GM19468 (cell line): ENCODE measurements at regions not wholly inside any gene's neighbourhood (a gene's known extent, or its start where the extent isn't known, plus 50 kb on each side); places are given as distances from the start of the nearest gene placed in this dataset.

Source experiments
- ATAC-seq: cut with Tn5 transposase; IDR thresholded peaks from one replicate; pipeline ENCODE4 v1.9.1; 2021; ENCODE audit warnings: mild to moderate bottlenecking, moderate library complexity, moderate number of reproducible peaks; ENCODE audit not compliant: unreplicated experiment; ENCODE audit errors: extremely low read depth

DNA sequence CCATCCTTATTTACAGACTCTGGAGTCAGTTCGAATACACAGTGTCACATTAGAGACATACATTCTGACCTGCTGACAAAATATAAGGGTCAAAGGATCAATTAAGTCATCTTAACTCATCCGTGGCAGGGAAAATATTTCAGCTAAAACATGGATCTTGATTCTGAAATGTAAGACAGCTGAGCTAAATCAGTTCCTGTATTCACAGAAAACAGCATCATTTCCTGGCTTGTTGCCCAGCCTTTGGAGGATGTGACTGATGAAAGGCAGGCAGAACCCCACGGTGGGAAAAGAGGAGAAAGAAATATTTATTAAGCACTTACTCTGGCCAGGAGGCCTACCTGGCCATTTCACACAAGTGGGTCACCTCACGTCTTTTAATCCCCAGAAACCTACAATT lies 101.9 kb downstream of the GAS2L3 start:
- ATAC-seq: no peak

DNA sequence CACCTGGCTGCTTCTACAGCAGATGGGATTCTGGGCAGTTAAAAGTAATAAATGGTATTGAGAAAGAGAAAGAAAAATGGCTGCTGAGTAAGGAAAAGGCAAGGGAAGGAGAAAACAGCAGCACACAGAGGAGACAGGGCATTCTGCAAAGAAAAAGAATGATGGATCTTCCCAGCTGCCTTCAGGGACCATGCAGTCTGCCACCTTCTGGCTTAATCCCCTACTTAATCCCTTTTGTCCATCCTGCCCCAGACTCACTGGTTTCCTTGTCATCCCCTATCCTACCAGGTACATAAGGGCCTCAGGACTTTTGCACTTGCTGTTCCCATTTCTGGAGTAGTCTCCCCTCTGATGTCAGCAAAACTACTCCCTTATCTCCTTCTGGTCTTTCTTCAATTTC lies 107.6 kb downstream of the GAS2L3 start:
- no peak for ATAC-seq

DNA sequence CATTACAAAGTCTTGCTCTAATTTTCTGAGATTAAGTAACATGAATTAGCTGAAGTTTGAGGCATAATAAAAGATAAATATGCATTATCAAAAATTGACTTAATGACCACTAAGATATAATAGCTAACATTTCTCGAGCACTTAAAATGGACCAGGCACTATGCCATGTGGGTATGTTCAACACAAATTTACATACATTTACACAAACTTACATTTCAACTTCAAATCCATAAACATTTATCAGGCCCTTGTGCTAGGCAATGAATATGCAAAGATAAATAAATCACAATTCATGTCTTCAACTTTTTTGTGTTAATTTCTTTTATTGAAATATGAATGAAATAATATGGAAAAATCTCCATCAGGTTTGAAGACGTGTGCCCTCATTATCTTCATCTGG lies 108.7 kb downstream of the GAS2L3 start:
- ATAC-seq: no peak

DNA sequence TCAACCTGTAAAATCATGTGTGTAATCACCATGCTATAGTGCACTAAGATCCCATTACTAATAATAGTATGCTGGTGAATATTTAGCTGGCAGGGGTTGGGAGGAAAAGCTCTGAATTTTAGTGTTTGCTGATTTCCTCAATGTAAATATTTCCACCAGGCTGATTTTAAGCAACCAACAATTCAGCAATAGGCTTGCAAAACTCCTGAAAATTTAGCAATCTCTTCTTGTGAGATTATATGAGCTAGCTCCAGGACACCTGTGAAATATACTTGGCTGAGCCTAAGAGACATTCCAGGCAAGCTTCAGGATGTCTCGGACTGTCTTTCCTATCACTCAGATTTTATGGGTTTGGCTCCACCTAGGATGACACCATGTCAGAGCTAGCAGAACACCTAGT lies 106.9 kb upstream of the ANO4 start:
- ATAC-seq: no peak

DNA sequence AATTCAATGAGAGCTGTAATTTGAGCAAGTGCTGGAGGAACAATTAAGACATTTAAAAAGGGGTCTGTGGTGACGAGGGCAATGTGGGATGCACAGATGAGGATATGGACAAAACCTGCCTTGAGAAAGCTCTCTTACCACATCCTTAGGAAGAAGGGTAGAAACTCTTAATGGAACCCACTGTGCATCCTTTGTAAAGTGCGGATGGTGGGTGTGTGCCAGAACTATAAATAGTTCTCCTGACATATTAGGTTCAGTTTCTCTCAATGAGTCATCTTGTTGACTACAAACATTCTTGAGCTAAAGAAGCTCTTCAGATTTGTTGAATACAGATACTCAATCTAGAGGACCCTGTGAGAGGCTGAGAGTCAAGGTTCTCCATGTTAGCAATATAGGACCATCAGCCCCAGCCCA lies 106.1 kb upstream of the ANO4 start:
- no peak for ATAC-seq

DNA sequence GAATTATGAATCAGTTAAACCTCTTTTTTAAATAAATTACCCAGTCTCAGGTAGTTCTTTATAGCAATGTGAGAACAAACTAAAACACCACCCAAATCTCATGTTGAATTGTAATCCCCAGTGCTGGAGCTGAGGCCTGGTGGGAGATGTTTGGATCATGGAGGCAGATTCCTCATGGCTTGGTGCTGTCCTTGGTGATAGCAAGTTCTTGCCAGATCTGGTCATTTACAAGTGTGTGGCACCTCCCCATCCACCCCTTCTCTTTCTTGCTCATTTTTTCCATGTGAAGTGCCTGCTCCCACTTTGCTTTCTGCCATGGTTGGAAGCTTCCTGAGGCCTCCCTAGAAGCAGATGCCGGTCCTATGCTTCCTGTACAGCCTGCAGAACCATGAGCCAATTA lies 102.1 kb upstream of the ANO4 start:
- no peak for ATAC-seq

DNA sequence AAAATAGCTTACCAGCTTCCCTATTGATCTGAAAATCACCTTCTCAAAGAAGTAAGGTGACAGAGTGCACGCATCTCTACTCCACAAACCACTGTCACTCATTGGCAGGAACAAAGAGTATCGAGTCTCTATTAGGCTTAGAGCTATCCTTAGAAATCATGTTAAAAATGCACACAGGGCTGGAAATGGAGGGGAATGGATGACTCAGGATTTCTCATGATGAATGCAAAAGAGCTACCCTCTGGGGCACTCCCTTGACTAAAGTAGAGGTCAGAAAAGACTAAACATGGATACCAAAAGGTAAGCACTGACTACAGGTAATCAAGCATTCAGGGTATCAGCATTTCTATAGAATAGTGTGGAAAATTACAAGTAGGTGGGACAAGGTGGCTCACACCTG lies 96.1 kb upstream of the ANO4 start:
- no peak for ATAC-seq

DNA sequence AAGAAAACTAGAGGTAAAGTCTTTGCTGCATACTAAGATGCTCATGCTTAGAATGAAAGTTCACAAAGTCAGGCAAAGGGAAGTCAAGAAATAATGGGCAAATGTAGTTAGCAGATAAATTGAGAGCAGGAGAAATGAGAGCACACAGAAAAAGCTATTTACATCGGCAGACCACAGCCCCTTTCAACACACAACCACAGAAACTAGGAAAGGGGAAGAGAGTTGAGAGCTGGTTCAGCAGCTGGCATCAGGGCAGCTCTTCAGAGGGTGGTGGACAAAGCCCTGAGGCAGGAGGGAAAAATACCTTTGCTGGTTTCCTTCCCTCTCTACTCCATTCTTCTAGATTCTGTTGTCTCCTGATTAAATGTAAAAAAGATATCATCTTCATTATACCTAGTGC lies 95.4 kb upstream of the ANO4 start:
- ATAC-seq: peak; percentile 69

DNA sequence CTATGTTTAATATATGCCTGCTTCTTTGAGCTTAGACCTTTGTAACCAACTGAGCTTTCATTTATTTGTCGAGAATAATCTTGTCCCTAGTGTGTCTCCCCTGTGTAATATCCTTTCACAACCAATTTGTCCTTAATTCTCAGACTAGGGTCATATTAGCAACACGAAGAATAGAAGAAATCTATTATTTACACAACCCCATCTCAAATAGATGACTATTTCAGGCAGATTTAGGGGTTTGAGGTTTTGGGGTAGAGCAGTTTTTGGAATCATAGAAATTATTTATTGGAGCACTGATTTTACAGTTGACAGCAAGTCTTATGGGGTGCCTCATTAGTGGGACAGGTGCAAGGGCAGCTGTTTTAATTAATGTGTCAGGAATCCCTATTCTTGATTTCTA lies 91.2 kb upstream of the ANO4 start:
- ATAC-seq: no peak

DNA sequence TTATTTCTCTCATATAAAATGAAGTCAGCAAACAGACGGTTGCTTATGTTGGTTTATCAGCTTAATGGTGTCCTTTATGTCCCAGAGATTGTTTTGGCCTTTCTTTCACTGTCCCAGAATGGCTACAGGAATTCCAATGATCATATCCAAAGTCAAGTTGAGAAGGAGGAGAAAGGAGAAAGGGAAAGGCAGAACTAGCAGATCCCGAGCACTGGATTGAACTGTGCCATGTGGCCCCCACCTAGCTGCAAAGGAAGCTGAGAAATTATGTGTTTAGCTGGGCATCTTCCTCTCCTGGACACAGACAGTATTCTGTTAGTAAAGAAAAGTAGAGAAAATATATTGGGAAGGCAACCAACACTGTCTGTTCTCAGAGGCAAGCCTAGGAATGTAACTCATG lies 90.7 kb upstream of the ANO4 start:
- no peak for ATAC-seq

DNA sequence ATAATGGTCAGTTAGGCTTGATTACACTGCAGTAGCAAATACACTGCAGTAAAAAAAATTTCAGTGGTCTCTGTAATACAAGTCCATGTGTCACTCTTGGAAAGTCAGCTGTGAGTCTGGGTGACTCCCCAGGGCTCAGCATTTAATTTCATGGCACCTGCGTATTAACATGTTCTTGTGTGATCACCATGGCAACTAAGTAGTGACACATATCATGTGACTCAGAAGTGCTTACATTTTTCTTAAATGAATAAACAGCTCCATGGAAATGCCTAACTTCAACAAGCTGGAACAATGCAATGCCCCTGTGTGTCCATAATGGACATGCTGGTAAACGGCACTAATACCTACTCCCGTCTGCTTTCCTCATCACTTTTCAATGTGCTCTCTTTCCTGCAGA lies 88.5 kb upstream of the ANO4 start:
- ATAC-seq: no peak

DNA sequence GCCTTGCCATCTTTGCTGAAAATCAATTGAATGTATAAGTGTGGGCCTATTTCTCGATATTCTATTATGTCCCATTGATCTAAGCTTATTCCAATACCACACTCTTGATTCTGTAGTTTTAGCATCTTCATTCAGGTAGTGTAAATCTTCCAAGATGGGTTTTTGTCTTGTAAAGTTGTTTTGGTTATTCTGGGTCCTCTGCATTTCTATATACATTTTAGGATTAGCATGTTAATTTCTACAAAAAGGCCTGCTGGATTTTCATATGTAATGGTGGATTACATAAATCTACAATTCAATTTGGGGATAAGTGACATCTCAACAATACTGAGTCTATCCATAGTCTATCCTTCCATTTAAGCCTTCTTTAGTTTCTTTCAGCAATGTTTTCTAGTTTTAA lies 86.0 kb upstream of the ANO4 start:
- ATAC-seq: no peak

DNA sequence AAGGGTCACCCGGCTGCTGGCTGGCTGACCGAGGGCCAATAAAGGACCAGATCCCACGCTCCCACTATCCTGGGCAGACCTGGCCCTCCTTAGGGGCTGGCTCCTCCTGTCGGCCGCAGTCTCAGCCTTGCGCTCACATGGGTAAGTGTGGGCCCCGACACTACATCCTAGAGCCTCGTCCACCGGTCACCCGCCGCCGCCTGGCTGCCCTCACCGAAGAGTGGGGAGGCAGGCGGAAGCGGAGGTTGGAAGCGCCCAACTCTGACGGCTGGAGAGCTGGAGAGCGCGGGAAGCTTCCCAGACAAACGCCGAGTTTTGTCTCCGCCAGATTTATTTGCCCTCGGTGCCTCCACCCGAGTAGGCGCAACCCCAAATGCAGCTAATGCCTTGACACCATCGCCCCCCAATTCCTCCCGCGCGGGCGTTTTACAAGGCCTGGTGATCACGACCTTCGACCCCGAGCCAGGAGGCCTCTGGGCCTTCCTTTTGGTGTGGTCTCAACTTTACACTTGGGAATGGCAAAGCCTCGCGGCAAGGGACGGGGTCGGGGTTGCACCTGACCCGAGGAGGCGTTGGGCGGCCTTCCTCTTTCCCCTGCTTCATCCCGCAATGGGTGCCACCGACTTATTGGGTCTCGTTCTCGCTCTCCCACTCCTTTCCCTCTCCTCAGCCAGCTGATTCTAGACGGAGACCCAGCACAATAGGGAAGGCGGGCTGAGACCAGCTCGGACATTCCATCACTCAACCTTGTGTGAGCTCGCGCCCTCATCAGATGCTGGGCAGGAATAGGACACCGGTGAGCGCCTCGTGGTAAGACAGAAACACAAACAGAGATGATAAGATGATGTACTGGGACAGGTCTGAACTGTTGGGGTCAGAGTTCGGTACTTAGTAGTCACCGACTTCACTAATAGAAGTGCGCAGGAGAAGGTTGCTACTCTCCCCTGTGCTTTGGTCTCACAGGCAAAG lies 78.3 kb upstream of the ANO4 start:
- no peak for ATAC-seq

DNA sequence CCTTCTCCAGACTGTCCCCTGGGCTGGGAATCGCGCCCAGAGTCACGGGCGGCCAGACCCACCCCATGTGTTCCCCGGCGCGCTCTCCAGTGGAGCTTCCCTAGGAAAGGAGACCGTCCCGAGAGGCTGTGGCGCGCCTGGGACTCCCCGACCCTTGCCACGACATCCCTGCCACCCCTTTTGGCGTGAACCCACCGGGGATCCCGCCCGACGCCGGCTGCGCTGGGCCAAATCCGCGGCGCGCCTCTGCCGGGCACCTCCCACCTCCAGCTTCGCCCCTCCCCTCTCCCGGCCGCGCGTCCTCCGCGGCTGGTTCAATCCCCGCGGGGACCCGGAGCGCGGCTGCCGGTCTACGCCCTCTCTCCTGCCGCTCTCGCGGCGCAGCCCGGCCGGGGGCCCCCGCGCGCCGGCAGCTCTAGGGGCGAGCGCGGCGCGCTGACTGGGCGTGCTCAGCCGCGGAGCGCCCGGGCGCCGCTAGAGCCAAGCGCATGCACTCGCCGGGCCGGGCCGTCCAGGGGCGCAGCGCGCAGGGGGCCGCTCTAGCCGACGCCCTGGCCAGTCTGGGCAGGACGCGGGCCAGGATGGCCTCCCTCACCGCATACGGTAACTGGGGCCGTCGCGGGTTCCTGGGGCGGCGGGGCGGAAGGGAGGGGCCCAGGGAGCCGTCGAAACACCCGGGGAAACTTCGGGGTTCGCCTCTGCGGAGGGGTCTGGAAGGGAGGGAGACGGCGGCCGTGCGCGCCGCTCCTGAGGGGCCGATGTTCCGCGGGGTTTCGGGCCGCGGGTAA lies 77.4 kb upstream of the ANO4 start:
- no peak for ATAC-seq

DNA sequence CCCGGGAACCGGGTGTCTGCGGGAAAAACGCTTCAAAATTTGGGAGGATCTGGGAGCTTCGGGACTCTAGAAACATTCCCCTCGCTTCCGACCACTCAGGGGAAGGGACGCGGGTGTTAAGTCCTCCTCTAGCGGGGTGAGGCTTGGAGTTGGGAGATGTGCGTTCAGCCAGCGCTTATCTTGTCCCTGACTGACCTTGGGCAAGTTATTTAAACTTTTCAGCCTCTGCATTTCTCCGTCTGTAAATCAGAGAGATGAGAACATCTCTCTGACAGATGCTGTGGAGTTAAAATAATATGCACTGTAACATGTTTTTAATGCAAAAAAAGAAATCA lies 76.9 kb upstream of the ANO4 start:
- ATAC-seq: no peak

DNA sequence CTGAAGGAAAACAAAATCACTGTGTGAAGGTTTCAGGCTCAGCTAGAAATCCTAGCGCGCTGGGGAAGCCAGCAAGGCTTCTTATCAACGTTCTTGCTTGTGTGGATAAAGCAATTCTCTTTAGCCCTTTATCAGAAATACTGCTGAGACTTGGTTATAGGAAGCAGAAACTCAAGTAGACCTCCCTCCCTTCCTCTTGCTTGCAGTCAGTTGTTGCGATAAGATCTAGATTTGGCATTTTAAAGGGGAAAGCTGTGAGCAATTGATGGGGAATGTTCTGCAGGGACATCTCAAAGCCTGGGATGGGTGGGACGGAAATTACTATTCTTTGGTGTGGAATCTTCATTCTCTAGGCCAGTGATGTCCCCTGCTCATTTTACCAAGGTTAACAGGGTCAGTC lies 76.4 kb upstream of the ANO4 start:
- ATAC-seq: no peak

DNA sequence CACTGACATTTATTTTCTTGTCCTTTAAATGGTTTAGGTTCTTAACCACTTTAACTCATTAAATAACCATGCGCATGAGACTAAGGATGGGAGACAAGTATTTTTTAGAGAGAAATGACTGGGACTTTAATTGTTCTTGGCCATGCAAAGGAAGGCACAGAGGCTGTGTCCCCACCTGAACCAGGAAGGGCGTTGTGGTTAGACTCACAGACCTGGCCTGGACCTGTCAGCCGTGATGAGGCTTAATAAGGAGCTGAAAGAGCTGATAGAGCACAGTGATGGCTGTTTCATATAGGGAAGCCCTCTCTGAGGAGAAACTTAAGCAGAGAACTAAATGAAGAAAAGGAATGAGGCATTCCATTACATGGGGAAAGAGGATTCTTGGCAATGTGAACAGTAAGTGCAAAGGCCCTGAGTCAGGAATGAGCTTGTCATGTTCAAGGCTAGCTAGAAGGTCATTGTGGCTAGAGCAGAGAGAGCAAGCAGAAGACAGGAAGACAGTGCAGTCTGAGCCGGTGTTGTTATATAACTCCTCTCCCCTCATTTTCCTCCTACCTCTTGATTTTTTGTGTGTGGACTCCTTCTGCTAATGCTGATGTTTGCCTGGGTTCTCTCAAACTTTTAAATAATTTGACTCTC lies 74.4 kb upstream of the ANO4 start:
- ATAC-seq: no peak

DNA sequence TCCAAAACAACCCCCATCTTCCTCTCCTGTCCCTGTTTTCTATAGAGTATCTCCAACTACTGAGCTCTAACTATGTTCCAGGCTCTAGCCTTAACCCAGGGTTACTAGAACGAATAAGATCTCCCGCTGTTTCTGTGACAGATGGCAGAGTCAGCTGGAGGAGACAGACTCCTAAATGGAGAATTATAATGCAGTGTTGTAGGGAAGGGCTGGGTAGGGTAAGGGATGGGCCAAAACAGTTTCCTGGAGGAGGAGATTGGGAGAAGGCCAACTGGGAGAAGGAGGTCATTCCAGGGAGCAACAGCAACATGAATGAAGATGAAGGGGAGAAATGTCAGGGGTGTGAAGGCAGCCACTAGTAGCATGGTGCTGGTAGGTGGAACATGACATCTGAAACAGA lies 73.4 kb upstream of the ANO4 start:
- ATAC-seq: no peak

DNA sequence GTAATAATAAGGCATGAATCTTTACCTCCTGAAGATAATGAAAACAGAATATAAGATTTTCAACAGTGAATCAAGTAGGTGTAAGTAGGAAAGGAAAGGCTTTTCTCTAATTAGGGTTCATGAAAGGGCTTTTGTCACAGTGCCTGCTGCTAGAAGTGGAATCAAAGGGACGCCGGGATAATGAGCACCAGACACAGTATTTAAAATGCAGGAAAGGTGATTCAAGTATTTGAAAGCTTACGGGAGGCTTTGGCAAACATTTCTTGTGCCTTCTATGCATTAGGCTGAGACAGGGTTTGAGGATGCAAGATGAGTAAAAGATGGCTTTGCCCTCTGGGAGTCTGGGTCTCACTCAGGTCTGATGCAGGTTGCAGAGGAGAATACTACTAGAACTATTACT lies 70.5 kb upstream of the ANO4 start:
- ATAC-seq: no peak

DNA sequence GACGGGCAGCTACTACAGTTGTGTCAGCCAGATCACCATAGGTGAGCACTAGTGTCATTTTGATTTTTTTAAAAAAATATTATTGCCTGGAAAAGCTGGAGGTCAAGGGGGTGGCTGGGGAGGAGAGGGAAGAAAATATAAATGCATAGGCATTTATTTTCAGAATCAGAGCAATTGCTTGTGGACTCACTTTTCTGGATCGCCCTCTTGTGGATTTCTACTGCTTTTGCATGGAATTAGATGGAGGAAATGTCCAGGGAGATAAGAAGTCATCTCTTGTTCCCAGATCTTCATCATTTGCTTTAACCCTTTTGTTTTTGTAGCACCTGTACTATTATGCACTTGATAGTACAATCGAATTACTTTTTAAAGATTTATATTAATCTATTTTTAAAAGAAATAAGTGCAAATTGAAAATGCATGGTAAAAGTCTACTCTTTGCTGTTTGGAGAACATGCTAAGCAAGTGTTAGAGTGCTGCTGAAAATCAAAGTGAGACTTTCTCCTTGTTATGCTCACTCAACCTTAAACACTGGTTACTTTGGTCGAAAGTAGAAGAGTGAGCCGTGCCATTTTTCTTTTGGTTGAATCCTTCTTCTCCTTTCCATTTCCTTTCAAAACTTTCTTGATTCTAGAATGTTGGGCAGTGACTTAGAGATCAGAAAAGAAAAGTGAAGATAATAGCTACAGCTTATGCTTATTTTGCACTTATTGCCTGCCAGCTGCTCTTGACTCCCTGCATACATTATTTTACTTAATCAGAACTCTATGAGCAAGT lies 60.6 kb upstream of the ANO4 start:
- ATAC-seq: peak; percentile 81
